Endothelial cell of umbilical vein (primary cell): ENCODE measurements at regions not wholly inside any gene's neighbourhood (a gene's known extent, or its start where the extent isn't known, plus 50 kb on each side); places are given as distances from the start of the nearest gene placed in this dataset.

ENCODE experiments used
- BruUV-seq: library from RNA; stranded (reverse); fragments of 400-500 nt; replicated peaks from 2 replicates; lab custom pipeline; 2021; lab: Mats Ljungman, UMichigan
- CTCF ChIA-PET: fragments of 300-600, 350-600 bp; sonication (Branson Sonifier 250); formaldehyde crosslinking; loops from one replicate; lab custom pipeline; 2021; ENCODE audit warnings: antibody characterized with exemption, inconsistent platforms; lab: Charles Lee
- POLR2A ChIA-PET: fragments of 300-600, 350-600 bp; sonication (Branson Sonifier 250); formaldehyde crosslinking; loops from one replicate; lab custom pipeline; 2021; ENCODE audit warnings: antibody characterized with exemption, inconsistent platforms; lab: Charles Lee
- DNase-seq: peaks from one replicate; pipeline ENCODE4 v3.0.0-alpha.2; 2011; ENCODE audit warnings: low read depth, low spot score
- FAIRE-seq: peaks from 2 replicates; lab custom pipeline; 2011; peaks lifted over from hg19 to GRCh38; lab: Jason Lieb, UNC
- H2AFZ ChIP-seq: 2 replicates; pipeline ENCODE4 v1.6.0; 2012; ENCODE audit warnings: low read depth, low read length, control low read depth, inconsistent platforms
- H3K27ac ChIP-seq: 2 replicates; pipeline ENCODE4 v1.5.1; 2011; ENCODE audit warnings: low read depth, mild to moderate bottlenecking, control low read depth, low read length, moderate library complexity; ENCODE audit not compliant: insufficient read depth
- H3K27me3 ChIP-seq, 2 experiments: 2 replicates each; pipeline versions ENCODE4 v1.6.0 to v1.6.1; 2011; ENCODE audit warnings: low read length in 2 of 2, mixed read lengths in 1 of 2; ENCODE audit not compliant: control insufficient read depth in 2 of 2, insufficient read depth in 2 of 2
- H3K36me3 ChIP-seq, 2 experiments: 2 replicates in 1 of 2; 3 replicates in 1 of 2; pipeline ENCODE4 v1.5.1; 2011; ENCODE audit warnings: low read length in 2 of 2, mild to moderate bottlenecking in 1 of 2, moderate library complexity in 1 of 2; ENCODE audit not compliant: control insufficient read depth in 2 of 2, insufficient read depth in 2 of 2; ENCODE audit errors: extremely low read depth in 1 of 2
- H3K4me1 ChIP-seq: 3 replicates; pipeline ENCODE4 v1.5.1; 2011; ENCODE audit warnings: mild to moderate bottlenecking, low read length; ENCODE audit not compliant: control insufficient read depth, insufficient read depth; ENCODE audit errors: extremely low read depth
- H3K4me2 ChIP-seq: 2 replicates; pipeline ENCODE4 v1.6.1; 2011; ENCODE audit warnings: low read length, control low read depth, mixed read lengths; ENCODE audit not compliant: insufficient read depth
- H3K4me3 ChIP-seq, 3 experiments: fragments of 200-600 bp in 1 of 3; sonication (generic), shearing (Covaris generic) in 1 of 3; replicated peaks in 1 of 3; 2 replicates each; pipeline ENCODE4 v1.5.1; 2011 to 2016; ENCODE audit warnings: control low read depth in 3 of 3, low read length in 3 of 3, mild to moderate bottlenecking in 2 of 3, inconsistent platforms in 1 of 3, low read depth in 1 of 3, moderate library complexity in 1 of 3; ENCODE audit not compliant: insufficient read depth in 1 of 3
- H3K79me2 ChIP-seq: 2 replicates; pipeline ENCODE4 v1.6.0; 2012; ENCODE audit warnings: low read length, inconsistent platforms; ENCODE audit not compliant: control insufficient read depth, insufficient read depth
- H3K9ac ChIP-seq: replicated peaks from 2 replicates; pipeline ENCODE3; 2011; ENCODE audit warnings: low read length, control low read depth; ENCODE audit not compliant: insufficient read depth; ENCODE audit errors: extremely low read depth
- H3K9me1 ChIP-seq: replicated peaks from 3 replicates; pipeline ENCODE4 v1.6.0; 2011; ENCODE audit warnings: mild to moderate bottlenecking, low read length; ENCODE audit not compliant: control insufficient read depth, insufficient read depth; ENCODE audit errors: extremely low read depth
- H3K9me3 ChIP-seq: replicated peaks from 2 replicates; pipeline ENCODE4 v1.5.1; 2012; ENCODE audit warnings: low read length, inconsistent platforms; ENCODE audit not compliant: control insufficient read depth, insufficient read depth
- H4K20me1 ChIP-seq: replicated peaks from 2 replicates; pipeline ENCODE3; 2011; ENCODE audit warnings: mild to moderate bottlenecking, low read length; ENCODE audit not compliant: control insufficient read depth, insufficient read depth; ENCODE audit errors: extremely low read depth
- EZH2 ChIP-seq: IDR thresholded peaks from 2 replicates; pipeline ENCODE4 v1.6.1; 2012; ENCODE audit warnings: borderline replicate concordance, low read depth, mild to moderate bottlenecking, moderate library complexity, low read length, inconsistent platforms; ENCODE audit not compliant: severe bottlenecking
- FOS ChIP-seq: IDR thresholded peaks from 2 replicates; pipeline ENCODE4 v1.6.1; 2011; ENCODE audit warnings: mild to moderate bottlenecking, low read length, moderate library complexity, borderline replicate concordance; ENCODE audit not compliant: insufficient read depth
- GATA2 ChIP-seq: IDR thresholded peaks from 2 replicates; pipeline ENCODE4 v1.7.0; 2011; ENCODE audit warnings: low read depth, mild to moderate bottlenecking, moderate library complexity, mixed read lengths, low read length; ENCODE audit not compliant: insufficient read length, insufficient read depth
- JUN ChIP-seq: IDR thresholded peaks from 2 replicates; pipeline ENCODE4 v1.6.1; 2011; ENCODE audit warnings: borderline replicate concordance, low read depth; ENCODE audit not compliant: insufficient read length, insufficient read depth
- MYC ChIP-seq: IDR thresholded peaks from one replicate; pipeline ENCODE4 v1.6.1; 2011; ENCODE audit warnings: mild to moderate bottlenecking, low read depth, low read length
- POLR2A ChIP-seq: IDR thresholded peaks from 2 replicates; pipeline ENCODE4 v1.6.1; 2012; ENCODE audit warnings: low read depth, mild to moderate bottlenecking, control low read depth, low read length
- POLR2AphosphoS5 ChIP-seq: IDR thresholded peaks from 2 replicates; pipeline ENCODE4 v1.6.1; 2012; ENCODE audit warnings: low read depth, mild to moderate bottlenecking, control low read depth, low read length, moderate library complexity; ENCODE audit not compliant: insufficient read depth
- dilution Hi-C: fragments of 300-500 bp; cut with MboI; formaldehyde crosslinking; loops from one replicate; pipeline ENCODE4 v1.15.0; 2019; ENCODE audit warnings: low sequenced_read_pairs; ENCODE audit not compliant: extremely low pct_ligation_motif_present
- intact Hi-C: fragments of 100-400 bp; cut with micrococcal nuclease; formaldehyde crosslinking; loops from one replicate; pipeline ENCODE4 v1.10.0; 2022
- TF ChIP-seq, protein P1 (sequence below), 2 donors: IDR thresholded peaks; 1 replicate in 1 of 2; 2 replicates in 1 of 2; pipeline ENCODE4 v1.5.1; 2011; ENCODE audit warnings: low read length in 2 of 2, mild to moderate bottlenecking in 2 of 2, moderate library complexity in 2 of 2, control low read depth in 1 of 2, inconsistent platforms in 1 of 2, low read depth in 1 of 2; ENCODE audit not compliant: insufficient read depth in 1 of 2; ENCODE audit errors: extremely low read depth in 1 of 2
- TF ChIP-seq, protein P2 (sequence below): IDR thresholded peaks from 2 replicates; pipeline ENCODE4 v1.6.1; 2011; ENCODE audit not compliant: insufficient read depth, insufficient read length

DNA sequence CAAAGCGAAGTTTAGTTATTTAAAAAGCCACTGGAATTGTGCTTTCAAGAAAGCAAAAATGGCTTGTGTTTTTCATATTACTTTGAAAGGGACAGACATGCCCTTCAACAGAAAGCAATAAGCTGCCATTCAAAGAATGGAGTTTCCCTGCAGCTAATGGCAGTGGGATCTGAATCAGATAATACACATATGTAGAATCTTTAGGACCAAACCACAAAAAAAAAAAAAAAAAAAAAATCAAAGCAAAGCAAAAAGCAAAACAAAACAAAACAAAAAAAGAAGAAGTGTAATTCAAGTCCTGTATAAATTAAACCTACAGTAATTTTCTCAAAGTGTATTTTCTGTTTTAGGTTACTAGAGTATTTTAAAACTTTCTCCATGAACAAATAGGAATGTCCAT lies 63.6 kb upstream of the ZNF217 start:
- DNase-seq (no peak), FAIRE-seq (no peak)
- Histone ChIP-seq H3K27ac (no peak overlapping the region), H3K36me3 (no peaks in the 10 kb centered on the region), H3K4me1 (peaks cover 5% of the 10 kb centered on the region), H3K27me3 (no peaks in the 10 kb centered on the region), H3K9ac (no peak overlapping the region), H3K9me1 (no peaks in the 10 kb centered on the region), H3K79me2 (no peaks in the 10 kb centered on the region), H2AFZ (no peak overlapping the region), H3K4me3 (no peak overlapping the region), H3K9me3 (no peaks in the 10 kb centered on the region), H3K4me2 (no peak overlapping the region), H4K20me1 (no peaks in the 10 kb centered on the region)
- dilution Hi-C loops (no loop called here), intact Hi-C loops (loop anchor here (5.0 kb wide), 1 partner anchor 65 kb away; the partner anchor contains the start of gene ZNF217)
- TF ChIP-seq, protein P1, sequence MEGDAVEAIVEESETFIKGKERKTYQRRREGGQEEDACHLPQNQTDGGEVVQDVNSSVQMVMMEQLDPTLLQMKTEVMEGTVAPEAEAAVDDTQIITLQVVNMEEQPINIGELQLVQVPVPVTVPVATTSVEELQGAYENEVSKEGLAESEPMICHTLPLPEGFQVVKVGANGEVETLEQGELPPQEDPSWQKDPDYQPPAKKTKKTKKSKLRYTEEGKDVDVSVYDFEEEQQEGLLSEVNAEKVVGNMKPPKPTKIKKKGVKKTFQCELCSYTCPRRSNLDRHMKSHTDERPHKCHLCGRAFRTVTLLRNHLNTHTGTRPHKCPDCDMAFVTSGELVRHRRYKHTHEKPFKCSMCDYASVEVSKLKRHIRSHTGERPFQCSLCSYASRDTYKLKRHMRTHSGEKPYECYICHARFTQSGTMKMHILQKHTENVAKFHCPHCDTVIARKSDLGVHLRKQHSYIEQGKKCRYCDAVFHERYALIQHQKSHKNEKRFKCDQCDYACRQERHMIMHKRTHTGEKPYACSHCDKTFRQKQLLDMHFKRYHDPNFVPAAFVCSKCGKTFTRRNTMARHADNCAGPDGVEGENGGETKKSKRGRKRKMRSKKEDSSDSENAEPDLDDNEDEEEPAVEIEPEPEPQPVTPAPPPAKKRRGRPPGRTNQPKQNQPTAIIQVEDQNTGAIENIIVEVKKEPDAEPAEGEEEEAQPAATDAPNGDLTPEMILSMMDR (IDR thresholded peaks at IDR 0.05; ENCODE audit: extremely low read depth in 1 of 2, insufficient read depth in 1 of 2, low read depth in 1 of 2, low read length in 2 of 2): no peak
- TF ChIP-seq JUN: no peak
- no TSS peak for BruUV-seq
- POLR2A ChIA-PET: no interaction called here
- CTCF ChIA-PET: interaction anchor here (1.3 to 2.3 kb wide), 3 partner anchors 14 to 78 kb away, joined by 3 to 6 read pairs (median 4); no protein-coding TSS in a partner anchor

DNA sequence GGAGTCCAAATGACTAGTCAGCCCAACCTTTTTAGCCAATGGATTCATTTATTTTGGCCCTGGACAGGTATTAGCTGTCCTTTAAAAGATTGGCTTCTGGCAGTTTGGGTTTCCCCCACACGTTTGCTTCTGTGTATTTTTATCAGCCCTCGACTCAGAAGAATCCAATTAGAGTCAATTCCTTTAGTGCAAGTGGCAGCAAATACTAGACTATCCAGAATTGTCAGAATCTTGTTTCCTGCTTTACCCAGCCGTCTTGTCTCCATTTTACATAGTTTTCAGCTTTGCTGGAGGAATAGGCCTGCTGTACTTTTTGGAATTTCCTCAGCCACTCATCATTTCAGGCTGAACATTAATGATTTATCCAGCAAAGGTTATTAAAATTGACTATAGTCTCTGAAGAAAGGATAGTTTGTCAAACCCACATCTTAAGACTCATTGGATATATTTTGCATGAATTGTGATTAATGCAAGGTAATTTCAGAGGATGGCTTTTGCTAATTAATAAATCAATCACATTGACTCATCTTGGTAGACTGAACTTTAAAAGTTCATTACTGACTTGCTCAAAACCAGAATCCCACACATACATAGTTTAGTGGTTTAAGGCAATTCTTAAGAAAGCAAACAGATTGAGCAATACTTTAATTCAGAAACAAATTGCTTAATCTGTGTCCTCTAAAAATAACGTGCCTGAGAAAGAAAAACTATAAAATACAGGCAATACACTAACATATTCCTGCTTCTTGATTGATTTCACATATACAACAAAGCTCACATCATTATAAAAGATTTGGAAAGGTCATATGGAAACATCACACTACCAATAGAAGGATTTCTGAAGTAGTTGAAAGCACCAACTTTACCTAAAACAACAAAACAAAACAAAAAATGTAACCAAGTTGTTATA lies 62.9 kb upstream of the ZNF217 start:
- FAIRE-seq (no peak), DNase-seq (no peak)
- dilution Hi-C loops: no loop called here
- Histone ChIP-seq H3K4me1 (peaks cover 5% of the 10 kb centered on the region), H3K9me1 (no peaks in the 10 kb centered on the region), H3K4me3 (no peak overlapping the region), H2AFZ (no peak overlapping the region), H4K20me1 (no peaks in the 10 kb centered on the region), H3K4me2 (no peak overlapping the region), H3K36me3 (no peaks in the 10 kb centered on the region), H3K27ac (no peak overlapping the region), H3K79me2 (no peaks in the 10 kb centered on the region), H3K9me3 (no peaks in the 10 kb centered on the region), H3K9ac (no peak overlapping the region), H3K27me3 (no peaks in the 10 kb centered on the region)
- intact Hi-C loops: loop anchor here (5.0 kb wide), 1 partner anchor 64 kb away; the partner anchor contains the start of gene ZNF217
- BruUV-seq: no TSS peak
- TF ChIP-seq POLR2AphosphoS5 (no peak), POLR2A (no peak), MYC (no peak), JUN (no peak), FOS (no peak), GATA2 (no peak), EZH2 (no peak)
- TF ChIP-seq, protein P2, sequence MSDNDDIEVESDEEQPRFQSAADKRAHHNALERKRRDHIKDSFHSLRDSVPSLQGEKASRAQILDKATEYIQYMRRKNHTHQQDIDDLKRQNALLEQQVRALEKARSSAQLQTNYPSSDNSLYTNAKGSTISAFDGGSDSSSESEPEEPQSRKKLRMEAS: no peak
- TF ChIP-seq, protein P1 (IDR thresholded peaks at IDR 0.05; ENCODE audit: extremely low read depth in 1 of 2, insufficient read depth in 1 of 2, low read depth in 1 of 2, low read length in 2 of 2): no peak
- POLR2A ChIA-PET: no interaction called here
- CTCF ChIA-PET: interaction anchor here (1.3 to 2.3 kb wide), 3 partner anchors 13 to 77 kb away, joined by 3 to 6 read pairs (median 4); no protein-coding TSS in a partner anchor
